Neuronal stem cell (in vitro differentiated cells): ENCODE measurements at regions not wholly inside any gene's neighbourhood (a gene's known extent, or its start where the extent isn't known, plus 50 kb on each side); places are given as distances from the start of the nearest gene placed in this dataset. TPM values are rescaled to one million over a fixed set of nuclear protein-coding genes. Genes with fewer than 3 reads are reported as not detected.

Source experiments
- small RNA-seq: library from polyadenylated mRNA; stranded (forward); fragments of <200 nt; extraction: miRNeasy Mini kit (QIAGEN cat#:217004); gene quantifications from one replicate; pipeline ENCODE3, GENCODE V24; 2013; ENCODE audit not compliant: insufficient read depth

Small RNAs in the stretch of these regions (small RNA-seq; reads per million reads assigned to genes)
- not detected for gene AL161423.1
- gene HMGN2P39: not detected
- gene RNA5SP30: 1.2 reads per million
- gene RNU7-88P: not detected
- gene RNY4P29: not detected
